ENCODE measurements at regions not wholly inside any gene's neighbourhood (a gene's known extent, or its start where the extent isn't known, plus 50 kb on each side); places are given as distances from the start of the nearest gene placed in this dataset.

- TF ChIP-seq POLR2A (IDR thresholded peaks at IDR 0.05), result no peak
- no peak for TF ChIP-seq CTCF (IDR thresholded peaks at IDR 0.05)
- TF ChIP-seq POLR2AphosphoS5 (IDR thresholded peaks at IDR 0.05), result no peak
Observed at GRCh38 chr16:62701426-62701825, 665.2 kb upstream of the CDH8 start.

All from prostate gland (tissue), 2 donors.